ENCODE measurements at regions not wholly inside any gene's neighbourhood (a gene's known extent, or its start where the extent isn't known, plus 50 kb on each side); places are given as distances from the start of the nearest gene placed in this dataset.

DNA sequence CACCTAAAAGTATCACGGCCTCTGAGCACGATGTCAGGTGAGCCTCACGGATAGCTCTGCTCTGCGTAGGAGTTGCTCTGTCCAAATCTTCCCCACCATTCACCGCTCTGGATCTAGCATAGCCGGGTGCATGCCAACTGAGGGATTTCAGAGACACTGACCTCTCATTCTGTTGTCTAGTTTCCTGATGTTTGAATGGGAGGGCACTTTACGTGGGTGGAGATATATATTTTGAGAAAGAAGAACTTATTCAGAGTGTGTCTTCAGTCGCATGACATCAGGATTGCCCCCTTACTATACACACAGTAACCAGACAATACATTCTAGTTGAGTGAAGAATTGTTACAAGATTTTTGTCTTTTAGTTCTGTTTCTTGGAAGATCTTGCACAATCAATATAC lies 96.5 kb upstream of the CITED2 start:
- TF ChIP-seq SUZ12 (IDR thresholded peaks at IDR 0.05; ENCODE audit: extremely low read depth, insufficient read depth, insufficient read length) (no peak), YY1 (IDR thresholded peaks at IDR 0.05; ENCODE audit: insufficient read depth, insufficient read length) (no peak), ZNF274 (IDR thresholded peaks at IDR 0.05; ENCODE audit: low read depth, low read length) (no peak)
